ENCODE measurements at regions not wholly inside any gene's neighbourhood (a gene's known extent, or its start where the extent isn't known, plus 50 kb on each side); places are given as distances from the start of the nearest gene placed in this dataset.

GRCh38 chr16:9447195-9447551 lies 355.7 kb downstream of the HAPSTR1 start:
- TF ChIP-seq INSM2 (tag by site-specific recombination; IDR thresholded peaks at IDR 0.05) = no peak
- TF ChIP-seq ZNF292 (tag by site-specific recombination; IDR thresholded peaks at IDR 0.05; ENCODE audit: borderline replicate concordance, low read depth) = no peak
- no peak for TF ChIP-seq ZNF366 (tag by site-specific recombination; conservative IDR thresholded peaks at IDR 0.05)
- TF ChIP-seq GLIS2 (tag by site-specific recombination; IDR thresholded peaks at IDR 0.05) = no peak
- TF ChIP-seq ZFP37 (tag by site-specific recombination; IDR thresholded peaks at IDR 0.05) = no peak
- TF ChIP-seq ZNF830 (tag by site-specific recombination; IDR thresholded peaks at IDR 0.05; ENCODE audit: low read depth) = no peak
- TF ChIP-seq KLF1 (tag by site-specific recombination; IDR thresholded peaks at IDR 0.05) = no peak
- TF ChIP-seq ZNF138 (tag by site-specific recombination; IDR thresholded peaks at IDR 0.05; ENCODE audit: borderline replicate concordance) = no peak
